GM21737 (cell line): ENCODE measurements at regions not wholly inside any gene's neighbourhood (a gene's known extent, or its start where the extent isn't known, plus 50 kb on each side); places are given as distances from the start of the nearest gene placed in this dataset.
"Not testable (repeated sequence)": the region's sequence is repeated elsewhere in the genome, so short reads cannot be mapped to it uniquely, and the experiment has no call there.

ENCODE experiments used
- ATAC-seq: cut with Tn5 transposase; IDR thresholded peaks from one replicate; pipeline ENCODE4 v1.9.1; 2021; ENCODE audit warnings: mild to moderate bottlenecking, moderate library complexity; ENCODE audit not compliant: unreplicated experiment

- ATAC-seq, result no peak
Observed at GRCh38 chr9:115849679-115850412, 303.7 kb upstream of the PAPPA start.

GRCh38 chr9:115850548-115851304 lies 302.9 kb upstream of the PAPPA start:
- no peak for ATAC-seq

GRCh38 chr9:115855458-115856133 lies 298.0 kb upstream of the PAPPA start:
- no peak for ATAC-seq

GRCh38 chr9:115858421-115858820 lies 295.2 kb upstream of the PAPPA start:
- ATAC-seq, result not testable (repeated sequence)

- ATAC-seq, result no peak
Observed at GRCh38 chr9:115862021-115862420, 291.6 kb upstream of the PAPPA start.

GRCh38 chr9:115864581-115864980 lies 289.0 kb upstream of the PAPPA start:
- ATAC-seq, result no peak

- no peak for ATAC-seq
Observed at GRCh38 chr9:115867326-115867725, 286.3 kb upstream of the PAPPA start.

GRCh38 chr9:115877852-115878438 lies 275.6 kb upstream of the PAPPA start:
- ATAC-seq, result no peak

GRCh38 chr9:115879451-115879850 lies 274.1 kb upstream of the PAPPA start:
- ATAC-seq, result no peak

GRCh38 chr9:115880221-115880885 lies 273.2 kb upstream of the PAPPA start:
- ATAC-seq, result no peak

- ATAC-seq, result no peak
Observed at GRCh38 chr9:115882911-115883310, 270.7 kb upstream of the PAPPA start.

- no peak for ATAC-seq
Observed at GRCh38 chr9:115883467-115884329, 269.9 kb upstream of the PAPPA start.

GRCh38 chr9:115884846-115885245 lies 268.7 kb upstream of the PAPPA start:
- ATAC-seq, result no peak

- ATAC-seq, result no peak
Observed at GRCh38 chr9:115888131-115888530, 265.5 kb upstream of the PAPPA start.

- ATAC-seq, result no peak
Observed at GRCh38 chr9:115891929-115892328, 261.7 kb upstream of the PAPPA start.

- ATAC-seq, result not testable (repeated sequence)
Observed at GRCh38 chr9:115898478-115898877, 255.1 kb upstream of the PAPPA start.

GRCh38 chr9:115900698-115901097 lies 252.9 kb upstream of the PAPPA start:
- no peak for ATAC-seq

GRCh38 chr9:115910959-115911358 lies 242.6 kb upstream of the PAPPA start:
- ATAC-seq, result no peak

- no peak for ATAC-seq
Observed at GRCh38 chr9:115912086-115912485, 241.5 kb upstream of the PAPPA start.

GRCh38 chr9:115913696-115914095 lies 239.9 kb upstream of the PAPPA start:
- no peak for ATAC-seq
